ENCODE measurements at regions not wholly inside any gene's neighbourhood (a gene's known extent, or its start where the extent isn't known, plus 50 kb on each side); places are given as distances from the start of the nearest gene placed in this dataset.

- H3K27ac ChIP-seq (ENCODE audit: low read depth, low read length): no peak overlapping the region
- H3K9me3 ChIP-seq (ENCODE audit: control insufficient read depth, insufficient read depth, low read depth, low read length): no peaks in the 10 kb centered on the region
- H3K4me3 ChIP-seq (ENCODE audit: low read depth, low read length): no peak overlapping the region
- no peaks in the 10 kb centered on the region for H3K4me1 ChIP-seq (ENCODE audit: control insufficient read depth, insufficient read depth, low read length)
- H3K27me3 ChIP-seq (ENCODE audit: control insufficient read depth, insufficient read depth, low read length): no peaks in the 10 kb centered on the region
- no peak overlapping the region for H3K9ac ChIP-seq (ENCODE audit: low read length)
- no peaks in the 10 kb centered on the region for H3K36me3 ChIP-seq (ENCODE audit: control insufficient read depth, insufficient read depth, low read length)
These were observed 506.3 kb downstream of the TENT5A start for GRCh38 chr6:81246200-81246599.

GRCh38 chr6:81242624-81243023, 509.9 kb downstream of the TENT5A start:
- H3K36me3 ChIP-seq (ENCODE audit: control insufficient read depth, insufficient read depth, low read length): no peaks in the 10 kb centered on the region
- H3K4me3 ChIP-seq (ENCODE audit: low read depth, low read length): no peak overlapping the region
- no peaks in the 10 kb centered on the region for H3K27me3 ChIP-seq (ENCODE audit: control insufficient read depth, insufficient read depth, low read length)
- no peaks in the 10 kb centered on the region for H3K4me1 ChIP-seq (ENCODE audit: control insufficient read depth, insufficient read depth, low read length)
- no peak overlapping the region for H3K27ac ChIP-seq (ENCODE audit: low read depth, low read length)
- no peak overlapping the region for H3K9ac ChIP-seq (ENCODE audit: low read length)
- no peaks in the 10 kb centered on the region for H3K9me3 ChIP-seq (ENCODE audit: control insufficient read depth, insufficient read depth, low read depth, low read length)

GRCh38 chr6:81241126-81242041, 511.1 kb downstream of the TENT5A start:
- Histone ChIP-seq H3K4me1 (ENCODE audit: control insufficient read depth, insufficient read depth, low read length) (no peaks in the 10 kb centered on the region), H3K27ac (ENCODE audit: low read depth, low read length) (no peak overlapping the region), H3K27me3 (ENCODE audit: control insufficient read depth, insufficient read depth, low read length) (no peaks in the 10 kb centered on the region), H3K9me3 (ENCODE audit: control insufficient read depth, insufficient read depth, low read depth, low read length) (no peaks in the 10 kb centered on the region), H3K36me3 (ENCODE audit: control insufficient read depth, insufficient read depth, low read length) (no peaks in the 10 kb centered on the region), H3K9ac (ENCODE audit: low read length) (no peak overlapping the region), H3K4me3 (ENCODE audit: low read depth, low read length) (no peak overlapping the region)

GRCh38 chr6:81238390-81238789, 514.1 kb downstream of the TENT5A start:
- Histone ChIP-seq H3K36me3 (ENCODE audit: control insufficient read depth, insufficient read depth, low read length) (no peaks in the 10 kb centered on the region), H3K9me3 (ENCODE audit: control insufficient read depth, insufficient read depth, low read depth, low read length) (no peaks in the 10 kb centered on the region)

DNA sequence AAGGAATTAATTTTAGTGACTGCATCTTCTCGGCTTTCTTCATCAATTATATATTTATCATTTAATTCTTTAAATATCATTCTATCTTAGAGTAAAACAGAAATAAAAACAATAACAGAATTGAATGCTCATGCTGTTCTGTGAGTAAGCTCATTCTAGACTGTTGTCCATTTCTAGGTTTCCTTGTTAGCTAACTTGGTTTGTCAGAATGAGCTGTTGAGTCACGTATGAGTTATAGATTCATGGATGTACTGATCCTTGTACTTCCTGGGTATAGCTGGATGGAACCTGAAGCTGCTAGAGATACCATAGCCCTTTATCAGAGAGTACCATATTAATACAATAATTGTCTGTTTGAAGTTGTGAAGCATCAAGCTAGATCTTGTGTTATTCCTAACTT, 515.3 kb downstream of the TENT5A start:
- Histone ChIP-seq H3K9ac (ENCODE audit: low read length) (no peak overlapping the region), H3K27ac (ENCODE audit: low read depth, low read length) (no peak overlapping the region), H3K36me3 (ENCODE audit: control insufficient read depth, insufficient read depth, low read length) (no peaks in the 10 kb centered on the region), H3K27me3 (ENCODE audit: control insufficient read depth, insufficient read depth, low read length) (no peaks in the 10 kb centered on the region), H3K4me3 (ENCODE audit: low read depth, low read length) (no peak overlapping the region), H3K4me1 (ENCODE audit: control insufficient read depth, insufficient read depth, low read length) (no peaks in the 10 kb centered on the region), H3K9me3 (ENCODE audit: control insufficient read depth, insufficient read depth, low read depth, low read length) (no peaks in the 10 kb centered on the region)

More at GRCh38 chr6:81238390-81238789, 514.1 kb downstream of the TENT5A start:
- no peak overlapping the region for H3K4me3 ChIP-seq (ENCODE audit: low read depth, low read length)
- H3K4me1 ChIP-seq (ENCODE audit: control insufficient read depth, insufficient read depth, low read length): no peaks in the 10 kb centered on the region
- no peaks in the 10 kb centered on the region for H3K27me3 ChIP-seq (ENCODE audit: control insufficient read depth, insufficient read depth, low read length)
- no peak overlapping the region for H3K9ac ChIP-seq (ENCODE audit: low read length)
- H3K27ac ChIP-seq (ENCODE audit: low read depth, low read length): no peak overlapping the region

GRCh38 chr6:81235512-81235911, 517.0 kb downstream of the TENT5A start:
- H3K4me1 ChIP-seq (ENCODE audit: control insufficient read depth, insufficient read depth, low read length): no peaks in the 10 kb centered on the region
- no peaks in the 10 kb centered on the region for H3K36me3 ChIP-seq (ENCODE audit: control insufficient read depth, insufficient read depth, low read length)
- H3K4me3 ChIP-seq (ENCODE audit: low read depth, low read length): no peak overlapping the region
- no peak overlapping the region for H3K27ac ChIP-seq (ENCODE audit: low read depth, low read length)
- H3K9ac ChIP-seq (ENCODE audit: low read length): no peak overlapping the region
- no peaks in the 10 kb centered on the region for H3K9me3 ChIP-seq (ENCODE audit: control insufficient read depth, insufficient read depth, low read depth, low read length)
- no peaks in the 10 kb centered on the region for H3K27me3 ChIP-seq (ENCODE audit: control insufficient read depth, insufficient read depth, low read length)

DNA sequence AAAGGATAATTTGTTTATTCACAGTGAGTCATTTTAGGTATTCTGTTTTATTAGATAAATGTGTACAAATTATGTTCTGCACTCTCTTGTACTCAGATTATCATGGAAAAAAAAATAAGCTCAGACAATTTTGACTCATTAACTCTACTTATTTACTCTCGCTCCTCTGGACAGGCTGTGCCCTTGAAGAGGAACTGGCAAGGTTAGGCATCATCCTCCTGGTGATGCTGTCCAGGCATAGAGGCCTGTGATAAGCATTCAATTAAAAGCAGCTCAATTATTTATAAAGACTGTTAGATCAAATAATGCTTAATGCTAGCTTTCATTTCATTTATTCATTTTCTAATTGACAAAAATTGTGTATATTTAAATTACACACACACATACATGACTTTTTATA, 518.5 kb downstream of the TENT5A start:
- Histone ChIP-seq H3K4me1 (ENCODE audit: control insufficient read depth, insufficient read depth, low read length) (no peaks in the 10 kb centered on the region), H3K27ac (ENCODE audit: low read depth, low read length) (no peak overlapping the region), H3K9ac (ENCODE audit: low read length) (no peak overlapping the region), H3K36me3 (ENCODE audit: control insufficient read depth, insufficient read depth, low read length) (no peaks in the 10 kb centered on the region), H3K27me3 (ENCODE audit: control insufficient read depth, insufficient read depth, low read length) (no peaks in the 10 kb centered on the region), H3K4me3 (ENCODE audit: low read depth, low read length) (no peak overlapping the region), H3K9me3 (ENCODE audit: control insufficient read depth, insufficient read depth, low read depth, low read length) (no peaks in the 10 kb centered on the region)

- Histone ChIP-seq H3K27ac (ENCODE audit: low read depth, low read length) (no peak overlapping the region), H3K27me3 (ENCODE audit: control insufficient read depth, insufficient read depth, low read length) (no peaks in the 10 kb centered on the region), H3K4me3 (ENCODE audit: low read depth, low read length) (no peak overlapping the region), H3K9ac (ENCODE audit: low read length) (no peak overlapping the region), H3K4me1 (ENCODE audit: control insufficient read depth, insufficient read depth, low read length) (no peaks in the 10 kb centered on the region), H3K9me3 (ENCODE audit: control insufficient read depth, insufficient read depth, low read depth, low read length) (no peaks in the 10 kb centered on the region), H3K36me3 (ENCODE audit: control insufficient read depth, insufficient read depth, low read length) (no peaks in the 10 kb centered on the region)
These were observed 523.4 kb downstream of the TENT5A start for GRCh38 chr6:81228912-81229555.

- Histone ChIP-seq H3K9ac (ENCODE audit: low read length) (no peak overlapping the region), H3K36me3 (ENCODE audit: control insufficient read depth, insufficient read depth, low read length) (no peaks in the 10 kb centered on the region), H3K4me3 (ENCODE audit: low read depth, low read length) (no peak overlapping the region), H3K27me3 (ENCODE audit: control insufficient read depth, insufficient read depth, low read length) (no peaks in the 10 kb centered on the region), H3K4me1 (ENCODE audit: control insufficient read depth, insufficient read depth, low read length) (no peaks in the 10 kb centered on the region), H3K9me3 (ENCODE audit: control insufficient read depth, insufficient read depth, low read depth, low read length) (no peaks in the 10 kb centered on the region), H3K27ac (ENCODE audit: low read depth, low read length) (no peak overlapping the region)
These were observed 525.5 kb downstream of the TENT5A start for GRCh38 chr6:81226957-81227356.

DNA sequence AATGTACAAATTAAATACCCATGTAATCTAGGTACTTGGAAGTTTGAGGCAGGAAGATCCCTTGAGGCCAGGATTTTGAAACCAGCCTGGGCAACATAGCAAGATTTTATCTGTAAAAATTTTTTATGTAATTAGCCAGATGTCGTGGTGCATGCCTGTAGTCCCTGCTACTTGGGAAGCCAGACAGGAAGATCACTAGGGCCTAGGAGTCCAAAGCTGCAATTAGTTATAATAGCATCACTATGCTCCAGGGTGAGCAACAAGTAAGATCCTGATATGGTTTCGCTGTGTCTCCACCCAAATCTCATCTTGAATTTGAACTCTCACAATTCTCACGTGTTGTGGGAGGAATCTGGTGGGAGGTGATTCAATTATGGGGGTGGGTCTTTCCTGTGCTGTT, 535.8 kb downstream of the TENT5A start:
- no peak overlapping the region for H3K27ac ChIP-seq (ENCODE audit: low read depth, low read length)
- no peak overlapping the region for H3K4me3 ChIP-seq (ENCODE audit: low read depth, low read length)
- H3K9me3 ChIP-seq (ENCODE audit: control insufficient read depth, insufficient read depth, low read depth, low read length): no peaks in the 10 kb centered on the region
- H3K27me3 ChIP-seq (ENCODE audit: control insufficient read depth, insufficient read depth, low read length): no peaks in the 10 kb centered on the region
- H3K9ac ChIP-seq (ENCODE audit: low read length): no peak overlapping the region
- H3K36me3 ChIP-seq (ENCODE audit: control insufficient read depth, insufficient read depth, low read length): no peaks in the 10 kb centered on the region
- no peaks in the 10 kb centered on the region for H3K4me1 ChIP-seq (ENCODE audit: control insufficient read depth, insufficient read depth, low read length)

DNA sequence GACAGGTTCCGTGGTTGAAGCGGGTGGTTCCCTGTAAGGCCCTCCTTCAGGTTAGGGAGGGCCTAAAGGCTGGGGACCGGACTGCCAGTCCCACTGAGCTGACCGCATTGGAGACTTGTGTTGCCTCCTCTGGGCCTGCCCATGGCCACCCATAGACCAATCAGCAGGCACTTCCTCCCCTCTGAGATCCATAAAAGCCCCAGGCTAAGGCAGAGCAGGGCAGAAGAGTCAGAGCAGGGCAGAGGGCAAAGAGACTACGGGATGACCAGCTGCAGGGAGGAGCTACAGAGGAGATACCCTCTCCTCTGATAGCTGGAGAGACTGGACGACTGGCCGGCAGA, 537.4 kb downstream of the TENT5A start:
- Histone ChIP-seq H3K9me3 (ENCODE audit: control insufficient read depth, insufficient read depth, low read depth, low read length) (no peaks in the 10 kb centered on the region), H3K9ac (ENCODE audit: low read length) (no peak overlapping the region), H3K4me3 (ENCODE audit: low read depth, low read length) (no peak overlapping the region), H3K36me3 (ENCODE audit: control insufficient read depth, insufficient read depth, low read length) (no peaks in the 10 kb centered on the region), H3K4me1 (ENCODE audit: control insufficient read depth, insufficient read depth, low read length) (no peaks in the 10 kb centered on the region), H3K27ac (ENCODE audit: low read depth, low read length) (no peak overlapping the region), H3K27me3 (ENCODE audit: control insufficient read depth, insufficient read depth, low read length) (no peaks in the 10 kb centered on the region)

Data from HUES6 (cell line).